Thyroid gland (tissue), 4 donors: ENCODE measurements at regions not wholly inside any gene's neighbourhood (a gene's known extent, or its start where the extent isn't known, plus 50 kb on each side); places are given as distances from the start of the nearest gene placed in this dataset.

Experiments used
- CTCF ChIP-seq, 6 experiments: fragments of 200-600 bp in 3 of 6; fragments of 450-650 bp in 3 of 6; sonication (generic) in 3 of 6; IDR thresholded peaks; one replicate each; pipeline ENCODE4 v1.5.1; 2016 to 2019; ENCODE audit warnings: antibody characterized with exemption in 6 of 6, mild to moderate bottlenecking in 2 of 6, inconsistent platforms in 1 of 6, moderate library complexity in 1 of 6
- POLR2A ChIP-seq, 2 donors: fragments of 450-650 bp; IDR thresholded peaks; one replicate each; pipeline ENCODE4 v1.6.1; 2017; ENCODE audit warnings: antibody characterized with exemption in 2 of 2, mild to moderate bottlenecking in 2 of 2, moderate library complexity in 1 of 2

- TF ChIP-seq CTCF (IDR thresholded peaks at IDR 0.05) (no peak), POLR2A (IDR thresholded peaks at IDR 0.05) (no peak)
Measured at GRCh38 chr4:66741081-66741480, 804.2 kb downstream of the CENPC start.
